SK-N-MC (cell line): ENCODE measurements at regions not wholly inside any gene's neighbourhood (a gene's known extent, or its start where the extent isn't known, plus 50 kb on each side); places are given as distances from the start of the nearest gene placed in this dataset.

ENCODE experiments used
- DNase-seq: peaks from one replicate; pipeline ENCODE4 v3.0.0-alpha.2; 2011; ENCODE audit warnings: low read depth, low spot score
- H3K27ac ChIP-seq: fragments of 200-600 bp; sonication (generic); 2 replicates; pipeline ENCODE4 v1.5.1; 2016; ENCODE audit warnings: mixed run types
- H3K36me3 ChIP-seq: fragments of 200-600 bp; sonication (generic); 2 replicates; pipeline ENCODE4 v1.6.1; 2017; ENCODE audit warnings: antibody characterized with exemption, low read length, mixed read lengths; ENCODE audit not compliant: insufficient read depth
- H3K4me3 ChIP-seq: fragments of 200-600 bp; sonication (generic); 2 replicates; pipeline ENCODE4 v1.5.1; 2016
- H3K9ac ChIP-seq: fragments of 200-600 bp; sonication (generic); 2 replicates; pipeline ENCODE4 v1.8.0; 2017; ENCODE audit warnings: mixed run types, mixed read lengths; ENCODE audit not compliant: insufficient read length
- H3K9me3 ChIP-seq: fragments of 200-600 bp; sonication (generic); 2 replicates; pipeline ENCODE4 v1.6.1; 2017; ENCODE audit warnings: low read depth, mild to moderate bottlenecking, antibody characterized with exemption, low read length, moderate library complexity, mixed read lengths
- EZH2 ChIP-seq: fragments of 200-600 bp; sonication (generic); IDR thresholded peaks from one replicate; pipeline ENCODE4 v1.6.1; 2017; ENCODE audit warnings: antibody characterized with exemption
- FOXP2 ChIP-seq: optimal IDR thresholded peaks from 2 replicates; pipeline ENCODE3; 2011; ENCODE audit warnings: mild to moderate bottlenecking, moderate library complexity; ENCODE audit not compliant: insufficient read depth; ENCODE audit errors: extremely low read length, control extremely low read depth
- POLR2AphosphoS5 ChIP-seq: IDR thresholded peaks from 2 replicates; pipeline ENCODE4 v1.6.1; 2012; ENCODE audit warnings: mild to moderate bottlenecking, low read depth, low read length, borderline replicate concordance

- Histone ChIP-seq H3K27ac (no peak overlapping the region), H3K9me3 (no peaks in the 10 kb centered on the region), H3K4me3 (no peak overlapping the region), H3K9ac (no peak overlapping the region), H3K36me3 (no peaks in the 10 kb centered on the region)
- TF ChIP-seq FOXP2 (no peak), EZH2 (no peak), POLR2AphosphoS5 (no peak)
- no peak for DNase-seq
Observed at GRCh38 chr11:11084337-11084736, 226.5 kb upstream of the ZBED5 start.

- Histone ChIP-seq H3K9me3 (no peaks in the 10 kb centered on the region), H3K9ac (no peak overlapping the region), H3K27ac (no peak overlapping the region), H3K4me3 (no peak overlapping the region), H3K36me3 (no peaks in the 10 kb centered on the region)
- DNase-seq = no peak
- no peak for TF ChIP-seq FOXP2
- no peak for TF ChIP-seq EZH2
- TF ChIP-seq POLR2AphosphoS5 = no peak
Observed at GRCh38 chr11:11083441-11083840, 225.6 kb upstream of the ZBED5 start.

- Histone ChIP-seq H3K9me3 (no peaks in the 10 kb centered on the region), H3K4me3 (no peak overlapping the region), H3K36me3 (no peaks in the 10 kb centered on the region), H3K9ac (no peak overlapping the region), H3K27ac (no peak overlapping the region)
- TF ChIP-seq FOXP2 = no peak
- no peak for TF ChIP-seq POLR2AphosphoS5
- no peak for TF ChIP-seq EZH2
- DNase-seq = no peak
Observed at GRCh38 chr11:11082646-11083045, 224.8 kb upstream of the ZBED5 start.

GRCh38 chr11:11081776-11082175 lies 223.9 kb upstream of the ZBED5 start:
- H3K27ac ChIP-seq = no peak overlapping the region
- no peak overlapping the region for H3K9ac ChIP-seq
- H3K4me3 ChIP-seq = no peak overlapping the region
- TF ChIP-seq POLR2AphosphoS5 (no peak), FOXP2 (no peak), EZH2 (no peak)
- H3K9me3 ChIP-seq = no peaks in the 10 kb centered on the region
- no peaks in the 10 kb centered on the region for H3K36me3 ChIP-seq
- DNase-seq = no peak

- H3K4me3 ChIP-seq = no peak overlapping the region
- TF ChIP-seq POLR2AphosphoS5 (no peak), EZH2 (no peak), FOXP2 (no peak)
- no peak for DNase-seq
- no peaks in the 10 kb centered on the region for H3K36me3 ChIP-seq
- no peak overlapping the region for H3K27ac ChIP-seq
- H3K9ac ChIP-seq = no peak overlapping the region
- no peaks in the 10 kb centered on the region for H3K9me3 ChIP-seq
Observed at GRCh38 chr11:11081288-11081687, 223.4 kb upstream of the ZBED5 start.

- no peak for DNase-seq
Observed at GRCh38 chr11:11078344-11079086, 220.7 kb upstream of the ZBED5 start.

GRCh38 chr11:11077898-11078297 lies 220.0 kb upstream of the ZBED5 start:
- TF ChIP-seq EZH2 (no peak), POLR2AphosphoS5 (no peak), FOXP2 (no peak)
- Histone ChIP-seq H3K36me3 (no peaks in the 10 kb centered on the region), H3K9me3 (no peaks in the 10 kb centered on the region), H3K9ac (no peak overlapping the region), H3K27ac (no peak overlapping the region), H3K4me3 (no peak overlapping the region)
- no peak for DNase-seq

More at GRCh38 chr11:11078344-11079086, 220.7 kb upstream of the ZBED5 start:
- no peak for TF ChIP-seq FOXP2
- Histone ChIP-seq H3K36me3 (no peaks in the 10 kb centered on the region), H3K4me3 (no peak overlapping the region), H3K9ac (no peak overlapping the region), H3K9me3 (no peaks in the 10 kb centered on the region), H3K27ac (no peak overlapping the region)

- Histone ChIP-seq H3K4me3 (no peak overlapping the region), H3K36me3 (no peaks in the 10 kb centered on the region), H3K9me3 (no peaks in the 10 kb centered on the region), H3K9ac (no peak overlapping the region), H3K27ac (no peak overlapping the region)
- no peak for DNase-seq
- TF ChIP-seq POLR2AphosphoS5 = no peak
- TF ChIP-seq EZH2 = no peak
- no peak for TF ChIP-seq FOXP2
Observed at GRCh38 chr11:11076879-11077278, 219.0 kb upstream of the ZBED5 start.

GRCh38 chr11:11076276-11076675 lies 218.4 kb upstream of the ZBED5 start:
- no peak overlapping the region for H3K9ac ChIP-seq
- H3K27ac ChIP-seq = no peak overlapping the region
- no peak overlapping the region for H3K4me3 ChIP-seq
- no peaks in the 10 kb centered on the region for H3K9me3 ChIP-seq
- TF ChIP-seq FOXP2 (no peak), EZH2 (no peak)
- DNase-seq = no peak
- H3K36me3 ChIP-seq = no peaks in the 10 kb centered on the region
